SU-DHL-6 (cell line): ENCODE measurements at regions not wholly inside any gene's neighbourhood (a gene's known extent, or its start where the extent isn't known, plus 50 kb on each side); places are given as distances from the start of the nearest gene placed in this dataset.

Experiments used
- H2AFZ ChIP-seq: fragments of 200-600 bp; sonication (generic); 2 replicates; pipeline ENCODE4 v1.6.1; 2014; ENCODE audit warnings: low read depth, mild to moderate bottlenecking, moderate library complexity, mixed read lengths, antibody characterized with exemption, low read length; ENCODE audit not compliant: severe bottlenecking
- H3F3A ChIP-seq: fragments of 200-600 bp; shearing (Covaris generic); 2 replicates; pipeline ENCODE4 v1.6.0; 2016; ENCODE audit warnings: antibody characterized with exemption, mild to moderate bottlenecking; ENCODE audit not compliant: insufficient read depth
- H3K27ac ChIP-seq: fragments of 200-600 bp; sonication (generic); 2 replicates; pipeline ENCODE4 v1.5.1; 2016; ENCODE audit warnings: low read depth, mild to moderate bottlenecking, low read length, moderate library complexity, mixed read lengths
- H3K27me3 ChIP-seq: fragments of 200-600 bp; sonication (generic), shearing (Covaris generic); 2 replicates; pipeline ENCODE4 v1.6.0; 2014; ENCODE audit warnings: mild to moderate bottlenecking, low read length
- H3K36me3 ChIP-seq: fragments of 200-600 bp; sonication (generic); 2 replicates; pipeline ENCODE4 v1.6.1; 2014; ENCODE audit warnings: mild to moderate bottlenecking, low read length, mixed read lengths
- H3K4me2 ChIP-seq: fragments of 300-600, 200-600 bp; shearing (Covaris generic), sonication (generic); 2 replicates; pipeline ENCODE4 v1.6.0; 2014; ENCODE audit warnings: low read length, low read depth, mild to moderate bottlenecking; ENCODE audit not compliant: poor library complexity, severe bottlenecking
- H3K4me3 ChIP-seq: fragments of 200-600 bp; sonication (generic); 2 replicates; pipeline ENCODE4 v1.5.1; 2014; ENCODE audit warnings: antibody characterized with exemption, low read length, mild to moderate bottlenecking, mixed read lengths; ENCODE audit not compliant: insufficient read depth, poor library complexity, severe bottlenecking
- H3K79me2 ChIP-seq: fragments of 200-600 bp; sonication (generic); 2 replicates; pipeline ENCODE4 v1.6.1; 2014; ENCODE audit warnings: mild to moderate bottlenecking, low read length, moderate library complexity; ENCODE audit not compliant: insufficient read depth
- H3K9ac ChIP-seq: fragments of 200-600 bp; sonication (generic); 2 replicates; pipeline ENCODE4 v1.7.0; 2014; ENCODE audit warnings: mild to moderate bottlenecking, low read length
- H3K9me2 ChIP-seq: fragments of 200-600 bp; sonication (generic); replicated peaks from 2 replicates; pipeline ENCODE4 v1.6.1; 2014; ENCODE audit warnings: low read length; ENCODE audit not compliant: insufficient read depth
- H3K9me3 ChIP-seq: fragments of 200-600 bp; sonication (generic); 2 replicates; pipeline ENCODE4 v1.6.1; 2014; ENCODE audit warnings: low read length, mixed read lengths; ENCODE audit not compliant: insufficient read depth
- H4K20me1 ChIP-seq: fragments of 200-600 bp; sonication (generic); 2 replicates; pipeline ENCODE4 v1.6.1; 2014; ENCODE audit warnings: low read depth, mild to moderate bottlenecking, antibody characterized with exemption, low read length, moderate library complexity, mixed read lengths
- CTCF ChIP-seq: fragments of 200-600 bp; sonication (generic); IDR thresholded peaks from one replicate; pipeline ENCODE4 v1.5.1; 2017; ENCODE audit warnings: antibody characterized with exemption, mild to moderate bottlenecking, low read length, moderate library complexity; ENCODE audit not compliant: insufficient read depth, poor library complexity, severe bottlenecking
- EZH2phosphoT487 ChIP-seq: fragments of 200-600 bp; sonication (generic), shearing (Covaris generic); conservative IDR thresholded peaks from 2 replicates; pipeline ENCODE4 v1.6.1; 2018; ENCODE audit warnings: mild to moderate bottlenecking, antibody characterized with exemption, low read length, moderate library complexity, mixed read lengths

DNA sequence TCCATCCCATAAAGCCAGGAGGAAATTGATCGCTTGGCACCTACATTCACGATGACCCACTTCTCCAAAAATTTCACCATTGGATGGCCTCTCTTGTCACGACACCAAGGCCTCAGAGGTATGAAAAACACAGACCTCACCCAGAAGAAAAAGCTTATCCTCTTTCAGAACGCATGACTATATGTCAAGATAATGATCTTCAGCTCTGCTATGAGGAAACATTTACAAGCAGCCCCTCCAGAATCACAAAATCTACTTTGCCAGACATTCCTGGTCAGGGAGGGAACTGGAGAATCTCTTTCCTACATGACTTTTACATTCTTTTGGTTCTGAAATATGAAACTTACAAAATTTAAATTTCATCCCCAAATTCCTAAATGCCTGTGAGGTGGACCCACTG lies 122.7 kb downstream of the WNT5A start:
- Histone ChIP-seq H4K20me1 (no peaks in the 10 kb centered on the region), H3K9ac (no peak overlapping the region), H3K27me3 (no peaks in the 10 kb centered on the region), H3K9me2 (no peaks in the 10 kb centered on the region), H2AFZ (no peak overlapping the region), H3K4me2 (no peak overlapping the region), H3K79me2 (no peaks in the 10 kb centered on the region), H3K27ac (no peak overlapping the region), H3F3A (no peaks in the 10 kb centered on the region), H3K4me3 (no peak overlapping the region), H3K9me3 (peaks cover 4% of the 10 kb centered on the region; the same call in 1 of the 2 replicates), H3K36me3 (no peaks in the 10 kb centered on the region)
- TF ChIP-seq CTCF (no peak), EZH2phosphoT487 (no peak)

- no peaks in the 10 kb centered on the region for H4K20me1 ChIP-seq
- H3K9me3 ChIP-seq = peaks cover 4% of the 10 kb centered on the region; the same call in 1 of the 2 replicates
- no peak for TF ChIP-seq EZH2phosphoT487
- no peak for TF ChIP-seq CTCF
- H2AFZ ChIP-seq = no peak overlapping the region
- H3K9me2 ChIP-seq = no peaks in the 10 kb centered on the region
- no peak overlapping the region for H3K27ac ChIP-seq
- no peak overlapping the region for H3K4me2 ChIP-seq
- no peaks in the 10 kb centered on the region for H3K27me3 ChIP-seq
- H3K9ac ChIP-seq = no peak overlapping the region
- H3K36me3 ChIP-seq = no peaks in the 10 kb centered on the region
- H3K79me2 ChIP-seq = no peaks in the 10 kb centered on the region
- H3K4me3 ChIP-seq = no peak overlapping the region
- H3F3A ChIP-seq = no peaks in the 10 kb centered on the region
These were observed 124.7 kb downstream of the WNT5A start for GRCh38 chr3:55362210-55362960.

- no peak overlapping the region for H3K27ac ChIP-seq
- H2AFZ ChIP-seq = no peak overlapping the region
- no peaks in the 10 kb centered on the region for H3K9me2 ChIP-seq
- no peak overlapping the region for H3K9ac ChIP-seq
- H3K4me3 ChIP-seq = no peak overlapping the region
- H4K20me1 ChIP-seq = no peaks in the 10 kb centered on the region
- no peaks in the 10 kb centered on the region for H3K36me3 ChIP-seq
- TF ChIP-seq CTCF = no peak
- H3F3A ChIP-seq = no peaks in the 10 kb centered on the region
- no peaks in the 10 kb centered on the region for H3K9me3 ChIP-seq
- no peaks in the 10 kb centered on the region for H3K27me3 ChIP-seq
- no peak overlapping the region for H3K4me2 ChIP-seq
- no peaks in the 10 kb centered on the region for H3K79me2 ChIP-seq
These were observed 129.3 kb downstream of the WNT5A start for GRCh38 chr3:55357796-55358195.
